GM12878 (cell line): ENCODE measurements at regions not wholly inside any gene's neighbourhood (a gene's known extent, or its start where the extent isn't known, plus 50 kb on each side); places are given as distances from the start of the nearest gene placed in this dataset.

Experiments used
- ATAC-seq: fragments of 200-7000 bp; cut with Tn5 transposase; 3 replicates; pipeline ENCODE4 v1.9.1; 2020; ENCODE audit warnings: mild to moderate bottlenecking, moderate library complexity
- BruUV-seq: library from RNA; stranded (reverse); fragments of 400-500 nt; replicated peaks from 2 replicates; lab custom pipeline; 2021; lab: Mats Ljungman, UMichigan
- CTCF ChIA-PET: fragments of 300-600 bp; sonication (Branson Sonifier 250); formaldehyde crosslinking; extraction: SDS; loops from one replicate; lab custom pipeline; 2021; ENCODE audit warnings: inconsistent platforms; lab: Yijun Ruan, JAX
- POLR2A ChIA-PET: fragments of 350-600 bp; formaldehyde crosslinking; extraction: SDS; loops from one replicate; lab custom pipeline; 2021; ENCODE audit warnings: inconsistent platforms; lab: Charles Lee
- RAD21 ChIA-PET: fragments of 300-600 bp; sonication (Branson Sonifier 250); formaldehyde crosslinking; loops from one replicate; lab custom pipeline; 2023; ENCODE audit warnings: antibody characterized with exemption; ENCODE audit not compliant: unreplicated experiment; lab: Charles Lee
- SMC1A ChIA-PET: fragments of 300-600 bp; sonication (Branson Sonifier 250); formaldehyde crosslinking; loops from one replicate; lab custom pipeline; 2023; ENCODE audit not compliant: unreplicated experiment, uncharacterized antibody; lab: Charles Lee
- DNase-seq: peaks from one replicate; pipeline ENCODE4 v3.0.0-alpha.2; 2011; ENCODE audit warnings: low read depth, low spot score
- FAIRE-seq: peaks from 3 replicates; lab custom pipeline; 2011; peaks lifted over from hg19 to GRCh38; lab: Jason Lieb, UNC
- H2AFZ ChIP-seq: 2 replicates; pipeline ENCODE4 v1.6.0; 2011; ENCODE audit warnings: low read depth, low read length, control low read depth; ENCODE audit not compliant: control insufficient read depth
- H3K27ac ChIP-seq: 2 replicates; pipeline ENCODE4 v1.5.1; 2011; ENCODE audit warnings: control low read depth; ENCODE audit not compliant: control insufficient read depth, insufficient read depth
- H3K27me3 ChIP-seq, 2 experiments: replicated peaks in 1 of 2; 2 replicates each; pipeline versions ENCODE4 v1.6.0 to v1.6.1; 2011; ENCODE audit warnings: low read length in 1 of 2; ENCODE audit not compliant: control insufficient read depth in 2 of 2, insufficient read depth in 2 of 2
- H3K36me3 ChIP-seq, 2 experiments: 2 replicates each; pipeline ENCODE4 v1.5.1; 2011; ENCODE audit warnings: low read length in 1 of 2; ENCODE audit not compliant: control insufficient read depth in 2 of 2, insufficient read depth in 2 of 2
- H3K4me1 ChIP-seq: 2 replicates; pipeline ENCODE4 v1.6.1; 2011; ENCODE audit warnings: mild to moderate bottlenecking, low read length, moderate library complexity, mixed read lengths; ENCODE audit not compliant: control insufficient read depth, insufficient read depth
- H3K4me2 ChIP-seq: 2 replicates; pipeline ENCODE4 v1.6.0; 2011; ENCODE audit warnings: control low read depth; ENCODE audit not compliant: control insufficient read depth, insufficient read depth
- H3K4me3 ChIP-seq: fragments of 200-600 bp; sonication (generic); 2 replicates; pipeline ENCODE4 v1.5.1; 2016
- H3K79me2 ChIP-seq: 2 replicates; pipeline ENCODE4 v1.6.0; 2011; ENCODE audit warnings: low read length; ENCODE audit not compliant: control insufficient read depth, insufficient read depth
- H3K9ac ChIP-seq: 2 replicates; pipeline ENCODE4 v1.8.0; 2011; ENCODE audit warnings: low read length, control low read depth, mixed read lengths; ENCODE audit not compliant: control insufficient read depth, insufficient read depth
- H3K9me3 ChIP-seq: replicated peaks from 3 replicates; pipeline ENCODE4 v1.5.1; 2011; ENCODE audit warnings: mild to moderate bottlenecking, low read length; ENCODE audit not compliant: control insufficient read depth, insufficient read depth
- H4K20me1 ChIP-seq: 2 replicates; pipeline ENCODE4 v1.6.0; 2011; ENCODE audit not compliant: control insufficient read depth, insufficient read depth
- ASH2L ChIP-seq: fragments of 300-600, 200-600 bp; sonication (generic); IDR thresholded peaks from 2 replicates; pipeline ENCODE4 v1.6.1; 2017; ENCODE audit warnings: low read depth, mild to moderate bottlenecking, borderline replicate concordance
- ATF3 ChIP-seq: IDR thresholded peaks from 2 replicates; pipeline ENCODE4 v1.6.1; 2011; ENCODE audit warnings: low read depth, mild to moderate bottlenecking, low read length, moderate library complexity, borderline replicate concordance; ENCODE audit errors: extremely low read depth
- CHD2 ChIP-seq: IDR thresholded peaks from 2 replicates; pipeline ENCODE4 v1.6.1; 2011; ENCODE audit warnings: low read depth, low read length, improper control_type of control experiment, borderline replicate concordance
- NR2C1 ChIP-seq: fragments of 450-650 bp; IDR thresholded peaks from 2 replicates; pipeline ENCODE4 v1.6.1; 2017; ENCODE audit warnings: antibody characterized with exemption, mild to moderate bottlenecking, moderate library complexity
- PKNOX1 ChIP-seq: fragments of 450-650 bp; IDR thresholded peaks from 2 replicates; pipeline ENCODE4 v1.6.1; 2016; ENCODE audit warnings: mild to moderate bottlenecking
- RAD51 ChIP-seq: fragments of 450-650 bp; IDR thresholded peaks from 2 replicates; pipeline ENCODE4 v1.6.1; 2016; ENCODE audit warnings: moderate library complexity, mild to moderate bottlenecking, inconsistent platforms
- RELA ChIP-seq: fragments of 450-650 bp; IDR thresholded peaks from 2 replicates; pipeline ENCODE4 v1.8.0; 2014; ENCODE audit warnings: borderline replicate concordance; ENCODE audit not compliant: partially characterized antibody
- SKIL ChIP-seq: fragments of 450-650 bp; IDR thresholded peaks from 2 replicates; pipeline ENCODE4 v1.6.1; 2017; ENCODE audit warnings: mild to moderate bottlenecking, low read depth, inconsistent platforms; ENCODE audit not compliant: poor library complexity, severe bottlenecking
- ZNF274 ChIP-seq: IDR thresholded peaks from one replicate; pipeline ENCODE4 v1.8.0; 2011; ENCODE audit not compliant: insufficient read length, insufficient read depth
- ZNF384 ChIP-seq: IDR thresholded peaks from 2 replicates; pipeline ENCODE4 v1.6.1; 2012; ENCODE audit warnings: low read depth, mild to moderate bottlenecking, low read length, improper control_type of control experiment, borderline replicate concordance
- WGBS: methylation state at CpG from one replicate; pipeline ENCODE4 v1.1.6; 2016; ENCODE audit warnings: low lambda C conversion rate; ENCODE audit not compliant: insufficient replicate concordance, insufficient coverage; ENCODE audit errors: missing lambda C conversion rate; 5-methylcytosine and 5-hydroxymethylcytosine counted together
- in situ Hi-C: fragments of 300-500 bp; cut with MboI; formaldehyde crosslinking; loops from 9 replicates; pipeline ENCODE4 v1.14.3; 2018; ENCODE audit warnings: mixed read lengths
- intact Hi-C: fragments of 100-400 bp; cut with micrococcal nuclease; formaldehyde crosslinking; loops from one replicate; pipeline ENCODE4 v1.14.2; 2022; ENCODE audit not compliant: unreplicated experiment
- TF ChIP-seq, protein P1 (sequence below): fragments of 450-650 bp; IDR thresholded peaks from 2 replicates; pipeline ENCODE4 v1.6.1; 2017; ENCODE audit warnings: low read depth, mild to moderate bottlenecking, moderate library complexity
- TF ChIP-seq, protein P2 (sequence below): IDR thresholded peaks from 2 replicates; pipeline ENCODE4 v1.6.1; 2012; ENCODE audit warnings: low read depth, low read length, improper control_type of control experiment
- TF ChIP-seq, protein P3 (sequence below): IDR thresholded peaks from 2 replicates; pipeline ENCODE4 v1.6.1; 2012; ENCODE audit warnings: mild to moderate bottlenecking, low read depth, low read length

DNA sequence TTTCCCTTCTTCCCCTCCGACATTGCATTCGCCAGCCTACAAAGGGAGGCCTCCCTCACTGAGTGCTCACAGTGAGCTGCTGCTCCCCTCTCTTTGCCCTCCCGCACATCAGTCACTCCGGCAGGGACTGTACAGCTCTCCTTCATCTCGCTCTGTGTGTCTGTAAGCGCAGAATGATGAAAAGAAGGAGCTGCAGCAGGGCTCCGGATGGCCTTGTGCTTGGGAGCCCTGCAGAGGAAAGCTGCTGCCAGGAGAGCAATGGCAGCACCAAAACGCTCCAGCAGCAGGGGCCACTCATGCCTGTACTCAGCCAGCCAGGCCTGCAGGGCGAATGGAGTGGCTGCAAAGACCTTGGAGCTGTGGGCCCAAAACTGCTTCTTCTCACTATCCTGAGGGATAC is 107.0 kb upstream of the NSMCE3 start (continued):
- TF ChIP-seq SKIL, result no peak
- TF ChIP-seq RAD51, result no peak
- TF ChIP-seq CHD2, result no peak
- TF ChIP-seq ZNF384, result no peak
- no peak for TF ChIP-seq NR2C1

GRCh38 chr15:29369261-29369660 is 99.6 kb upstream of the NSMCE3 start:
- FAIRE-seq, result no peak
- H3K36me3 ChIP-seq, result no peaks in the 10 kb centered on the region
- H3K9ac ChIP-seq, result no peak overlapping the region
- intact Hi-C loops, result no loop called here
- 7% methylated on average over 3 of the region's 3 CpGs for WGBS
- in situ Hi-C loops, result no loop called here
- no peaks in the 10 kb centered on the region for H3K27me3 ChIP-seq
- H3K4me1 ChIP-seq, result no peaks in the 10 kb centered on the region
- no peak overlapping the region for H3K27ac ChIP-seq
- H2AFZ ChIP-seq, result no peak overlapping the region
- ChIA-PET CTCF (no interaction called here), SMC1A (no interaction called here), RAD21 (no interaction called here), POLR2A (no interaction called here)
- no peaks in the 10 kb centered on the region for H4K20me1 ChIP-seq
- no peak overlapping the region for H3K4me2 ChIP-seq
- BruUV-seq, result no TSS peak
- no peak for ATAC-seq
- H3K79me2 ChIP-seq, result no peaks in the 10 kb centered on the region
- no peaks in the 10 kb centered on the region; the same call in 1 of the 3 replicates for H3K9me3 ChIP-seq
- no peak overlapping the region for H3K4me3 ChIP-seq
- DNase-seq, result no peak
- TF ChIP-seq RELA (no peak), ZNF274 (no peak), ASH2L (no peak), PKNOX1 (no peak), ATF3 (no peak)
- TF ChIP-seq, protein P1, sequence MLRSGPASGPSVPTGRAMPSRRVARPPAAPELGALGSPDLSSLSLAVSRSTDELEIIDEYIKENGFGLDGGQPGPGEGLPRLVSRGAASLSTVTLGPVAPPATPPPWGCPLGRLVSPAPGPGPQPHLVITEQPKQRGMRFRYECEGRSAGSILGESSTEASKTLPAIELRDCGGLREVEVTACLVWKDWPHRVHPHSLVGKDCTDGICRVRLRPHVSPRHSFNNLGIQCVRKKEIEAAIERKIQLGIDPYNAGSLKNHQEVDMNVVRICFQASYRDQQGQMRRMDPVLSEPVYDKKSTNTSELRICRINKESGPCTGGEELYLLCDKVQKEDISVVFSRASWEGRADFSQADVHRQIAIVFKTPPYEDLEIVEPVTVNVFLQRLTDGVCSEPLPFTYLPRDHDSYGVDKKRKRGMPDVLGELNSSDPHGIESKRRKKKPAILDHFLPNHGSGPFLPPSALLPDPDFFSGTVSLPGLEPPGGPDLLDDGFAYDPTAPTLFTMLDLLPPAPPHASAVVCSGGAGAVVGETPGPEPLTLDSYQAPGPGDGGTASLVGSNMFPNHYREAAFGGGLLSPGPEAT, result no peak
- TF ChIP-seq, protein P2, sequence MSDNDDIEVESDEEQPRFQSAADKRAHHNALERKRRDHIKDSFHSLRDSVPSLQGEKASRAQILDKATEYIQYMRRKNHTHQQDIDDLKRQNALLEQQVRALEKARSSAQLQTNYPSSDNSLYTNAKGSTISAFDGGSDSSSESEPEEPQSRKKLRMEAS, result no peak
- TF ChIP-seq, protein P3, sequence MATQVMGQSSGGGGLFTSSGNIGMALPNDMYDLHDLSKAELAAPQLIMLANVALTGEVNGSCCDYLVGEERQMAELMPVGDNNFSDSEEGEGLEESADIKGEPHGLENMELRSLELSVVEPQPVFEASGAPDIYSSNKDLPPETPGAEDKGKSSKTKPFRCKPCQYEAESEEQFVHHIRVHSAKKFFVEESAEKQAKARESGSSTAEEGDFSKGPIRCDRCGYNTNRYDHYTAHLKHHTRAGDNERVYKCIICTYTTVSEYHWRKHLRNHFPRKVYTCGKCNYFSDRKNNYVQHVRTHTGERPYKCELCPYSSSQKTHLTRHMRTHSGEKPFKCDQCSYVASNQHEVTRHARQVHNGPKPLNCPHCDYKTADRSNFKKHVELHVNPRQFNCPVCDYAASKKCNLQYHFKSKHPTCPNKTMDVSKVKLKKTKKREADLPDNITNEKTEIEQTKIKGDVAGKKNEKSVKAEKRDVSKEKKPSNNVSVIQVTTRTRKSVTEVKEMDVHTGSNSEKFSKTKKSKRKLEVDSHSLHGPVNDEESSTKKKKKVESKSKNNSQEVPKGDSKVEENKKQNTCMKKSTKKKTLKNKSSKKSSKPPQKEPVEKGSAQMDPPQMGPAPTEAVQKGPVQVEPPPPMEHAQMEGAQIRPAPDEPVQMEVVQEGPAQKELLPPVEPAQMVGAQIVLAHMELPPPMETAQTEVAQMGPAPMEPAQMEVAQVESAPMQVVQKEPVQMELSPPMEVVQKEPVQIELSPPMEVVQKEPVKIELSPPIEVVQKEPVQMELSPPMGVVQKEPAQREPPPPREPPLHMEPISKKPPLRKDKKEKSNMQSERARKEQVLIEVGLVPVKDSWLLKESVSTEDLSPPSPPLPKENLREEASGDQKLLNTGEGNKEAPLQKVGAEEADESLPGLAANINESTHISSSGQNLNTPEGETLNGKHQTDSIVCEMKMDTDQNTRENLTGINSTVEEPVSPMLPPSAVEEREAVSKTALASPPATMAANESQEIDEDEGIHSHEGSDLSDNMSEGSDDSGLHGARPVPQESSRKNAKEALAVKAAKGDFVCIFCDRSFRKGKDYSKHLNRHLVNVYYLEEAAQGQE, result no peak
